ENCODE measurements at regions not wholly inside any gene's neighbourhood (a gene's known extent, or its start where the extent isn't known, plus 50 kb on each side); places are given as distances from the start of the nearest gene placed in this dataset.

GRCh38 chr10:94192974-94193373, 169.8 kb downstream of the NOC3L start:
- Histone ChIP-seq H3K36me3 (no peaks in the 10 kb centered on the region), H3K27me3 (replicated peaks in 1 of 7) (no peaks in the 10 kb centered on the region), H3K4me1 (no peaks in the 10 kb centered on the region), H3K4me3 (no peak overlapping the region), H3K27ac (no peak overlapping the region), H3K9me3 (peaks cover 0 to 3% (median 0%) of the 10 kb centered on the region in 8 donors)
- no peak for DNase-seq
- intact Hi-C loops (cut with DNase I; ENCODE audit: low total_unique reads) = no loop called here
- WGBS, 5 donors = 70 to 97% (median 93%) methylated on average over 1 of the region's 1 CpG
- TF ChIP-seq CTCF (IDR thresholded peaks at IDR 0.05 in 8 of 11, conservative IDR thresholded peaks at IDR 0.05 in 3 of 11) (no peak), POLR2A (IDR thresholded peaks at IDR 0.05) (no peak), POLR2AphosphoS5 (IDR thresholded peaks at IDR 0.05) (no peak)

- H3K4me1 ChIP-seq = no peaks in the 10 kb centered on the region
- H3K36me3 ChIP-seq = no peaks in the 10 kb centered on the region
- intact Hi-C loops (cut with DNase I; ENCODE audit: low total_unique reads) = no loop called here
- no peak for TF ChIP-seq CTCF (IDR thresholded peaks at IDR 0.05 in 8 of 11, conservative IDR thresholded peaks at IDR 0.05 in 3 of 11)
- no peak overlapping the region for H3K27ac ChIP-seq
- no peaks in the 10 kb centered on the region for H3K27me3 ChIP-seq (replicated peaks in 1 of 7)
- 31 to 49% (median 40%) methylated on average over 4 of the region's 4 CpGs for WGBS, 5 donors
- no peak for DNase-seq
- H3K4me3 ChIP-seq = no peak overlapping the region
- peaks cover 0 to 3% (median 0%) of the 10 kb centered on the region in 8 donors for H3K9me3 ChIP-seq
These were observed 169.2 kb downstream of the NOC3L start for GRCh38 chr10:94193466-94193924.

- intact Hi-C loops (cut with DNase I; ENCODE audit: low total_unique reads) = no loop called here
- no peaks in the 10 kb centered on the region for H3K4me1 ChIP-seq
- WGBS, 5 donors = 18 to 56% (median 52%) methylated on average over 1 of the region's 1 CpG
- no peaks in the 10 kb centered on the region for H3K36me3 ChIP-seq
- DNase-seq = no peak
- no peak overlapping the region for H3K27ac ChIP-seq
- H3K9me3 ChIP-seq = peaks cover 0 to 3% (median 0%) of the 10 kb centered on the region in 8 donors
- no peaks in the 10 kb centered on the region for H3K27me3 ChIP-seq (replicated peaks in 1 of 7)
- no peak for TF ChIP-seq CTCF (IDR thresholded peaks at IDR 0.05 in 8 of 11, conservative IDR thresholded peaks at IDR 0.05 in 3 of 11)
- TF ChIP-seq POLR2A (IDR thresholded peaks at IDR 0.05) = no peak
- TF ChIP-seq POLR2AphosphoS5 (IDR thresholded peaks at IDR 0.05) = no peak
- no peak overlapping the region for H3K4me3 ChIP-seq
These were observed 168.5 kb downstream of the NOC3L start for GRCh38 chr10:94194256-94194655.

- no peak for DNase-seq
- no peak overlapping the region for H3K4me3 ChIP-seq
- H3K27ac ChIP-seq = no peak overlapping the region
- peaks cover 0 to 3% (median 0%) of the 10 kb centered on the region in 8 donors for H3K9me3 ChIP-seq
- H3K4me1 ChIP-seq = no peaks in the 10 kb centered on the region
- H3K36me3 ChIP-seq = no peaks in the 10 kb centered on the region
- TF ChIP-seq POLR2AphosphoS5 (IDR thresholded peaks at IDR 0.05) (no peak), POLR2A (IDR thresholded peaks at IDR 0.05) (no peak), CTCF (IDR thresholded peaks at IDR 0.05 in 8 of 11, conservative IDR thresholded peaks at IDR 0.05 in 3 of 11) (no peak)
- H3K27me3 ChIP-seq (replicated peaks in 1 of 7) = peaks cover 0 to under 1% (median 0%) of the 10 kb centered on the region in 7 donors
- intact Hi-C loops (cut with DNase I; ENCODE audit: low total_unique reads) = no loop called here
These were observed 165.5 kb downstream of the NOC3L start for GRCh38 chr10:94197241-94197640.
